K562 (cell line): ENCODE measurements at regions not wholly inside any gene's neighbourhood (a gene's known extent, or its start where the extent isn't known, plus 50 kb on each side); places are given as distances from the start of the nearest gene placed in this dataset.

Experiments used
- ATAC-seq: fragments of 200-7000 bp; cut with Tn5 transposase; 3 replicates; pipeline ENCODE4 v1.9.1; 2020; ENCODE audit warnings: moderate library complexity
- BruUV-seq: library from RNA; stranded (reverse); fragments of 400-500 nt; replicated peaks from 2 replicates; lab custom pipeline; 2021; lab: Mats Ljungman, UMichigan
- CTCF ChIA-PET: fragments of 300-600 bp; formaldehyde crosslinking; extraction: SDS; loops from one replicate; lab custom pipeline; 2021; ENCODE audit warnings: low intra/inter-chr PET ratio; lab: Yijun Ruan, JAX
- POLR2A ChIA-PET: fragments of 300-600, 350-650 bp; sonication (Branson Sonifier 250); formaldehyde crosslinking; extraction: SDS; loops from one replicate; lab custom pipeline; 2021; ENCODE audit warnings: antibody characterized with exemption, inconsistent platforms; lab: Yijun Ruan, JAX
- DNase-seq, 4 experiments: peaks; one replicate each; pipeline versions ENCODE4 v3.0.0 to v3.0.0-alpha.2; 2011 to 2018; ENCODE audit warnings: low spot score in 3 of 4, mixed read lengths in 3 of 4; ENCODE audit errors: extremely low read depth in 1 of 4
- FAIRE-seq: peaks from 2 replicates; lab custom pipeline; 2011; peaks lifted over from hg19 to GRCh38; lab: Jason Lieb, UNC
- H2AFZ ChIP-seq: 2 replicates; pipeline ENCODE4 v1.6.0; 2011; ENCODE audit warnings: low read depth, low read length, control low read depth, inconsistent platforms
- H3K27ac ChIP-seq: fragments of 200-600 bp; 3 replicates; pipeline ENCODE4 v1.8.0; 2011; ENCODE audit warnings: low read depth, mild to moderate bottlenecking, control low read depth, inconsistent platforms, low read length, moderate library complexity, mixed read lengths; ENCODE audit errors: extremely low read depth
- H3K27me3 ChIP-seq, 2 experiments: fragments of 300-600 bp in 1 of 2; 2 replicates in 1 of 2; 3 replicates in 1 of 2; pipeline versions ENCODE4 v1.6.0 to v1.8.0; 2011; ENCODE audit warnings: inconsistent platforms in 2 of 2, low read length in 2 of 2, mild to moderate bottlenecking in 1 of 2, mixed read lengths in 1 of 2, moderate library complexity in 1 of 2; ENCODE audit not compliant: control insufficient read depth in 2 of 2, insufficient read depth in 2 of 2
- H3K36me3 ChIP-seq: fragments of 300-600 bp; 3 replicates; pipeline ENCODE4 v1.8.0; 2011; ENCODE audit warnings: mild to moderate bottlenecking, low read length, inconsistent platforms; ENCODE audit not compliant: control insufficient read depth, insufficient read depth
- H3K4me1 ChIP-seq, 2 experiments: fragments of 200-600 bp in 1 of 2; replicated peaks in 1 of 2; 2 replicates in 1 of 2; 3 replicates in 1 of 2; pipeline versions ENCODE4 v1.5.1 to v1.8.0; 2011; ENCODE audit warnings: inconsistent platforms in 2 of 2, low read length in 2 of 2, mild to moderate bottlenecking in 1 of 2, mixed read lengths in 1 of 2, moderate library complexity in 1 of 2; ENCODE audit not compliant: control insufficient read depth in 2 of 2, insufficient read depth in 2 of 2
- H3K4me2 ChIP-seq: 2 replicates; pipeline ENCODE4 v1.6.1; 2011; ENCODE audit warnings: low read length, control low read depth, inconsistent platforms, mixed read lengths; ENCODE audit not compliant: insufficient read depth
- H3K4me3 ChIP-seq: fragments of 200-600 bp; sonication (generic), shearing (Covaris generic); 2 replicates; pipeline ENCODE4 v1.5.1; 2016; ENCODE audit warnings: control low read depth, inconsistent platforms
- H3K79me2 ChIP-seq: fragments of 200-600 bp; 3 replicates; pipeline ENCODE4 v1.8.0; 2011; ENCODE audit warnings: low read length, inconsistent platforms; ENCODE audit not compliant: control insufficient read depth, insufficient read depth
- H3K9ac ChIP-seq, 2 experiments: 2 replicates each; pipeline versions ENCODE4 v1.6.0 to v1.6.1; 2011; ENCODE audit warnings: low read depth in 2 of 2, low read length in 2 of 2, control low read depth in 1 of 2, inconsistent platforms in 1 of 2, mild to moderate bottlenecking in 1 of 2, mixed read lengths in 1 of 2; ENCODE audit not compliant: insufficient read depth in 1 of 2
- H3K9me1 ChIP-seq: one replicate; pipeline ENCODE4 v1.6.0; 2011; ENCODE audit warnings: inconsistent platforms, mild to moderate bottlenecking, low read length, moderate library complexity; ENCODE audit not compliant: control insufficient read depth, insufficient read depth
- H3K9me3 ChIP-seq: replicated peaks from 2 replicates; pipeline ENCODE4 v1.5.1; 2011; ENCODE audit warnings: low read depth, low read length, inconsistent platforms; ENCODE audit not compliant: control insufficient read depth, insufficient read depth
- H4K20me1 ChIP-seq: replicated peaks from 2 replicates; pipeline ENCODE4 v1.6.1; 2011; ENCODE audit warnings: low read length, inconsistent platforms, mixed read lengths; ENCODE audit not compliant: control insufficient read depth, insufficient read depth
- ADNP ChIP-seq: fragments of 200-800 bp; sonication (Bioruptor generic); IDR thresholded peaks from 2 replicates; pipeline ENCODE4 v1.6.1; 2016; ENCODE audit warnings: missing genetic modification characterization, missing compliant biosample characterization
- CEBPG ChIP-seq, 3 experiments: fragments of 200-800 bp in 1 of 3; sonication (Bioruptor generic) in 1 of 3; sonication (generic) in 1 of 3; formaldehyde crosslinking in 1 of 3; IDR thresholded peaks in 2 of 3; conservative IDR thresholded peaks in 1 of 3; 2 replicates each; pipeline versions ENCODE4 v1.6.1 to v1.8.0; 2016 to 2022; ENCODE audit warnings: missing compliant biosample characterization in 2 of 3, missing genetic modification characterization in 2 of 3, mild to moderate bottlenecking in 1 of 3, missing genetic modification reagents in 1 of 3
- CHD4 ChIP-seq: fragments of 200-600 bp; sonication (generic); IDR thresholded peaks from 3 replicates; pipeline ENCODE4 v1.6.1; 2012; ENCODE audit warnings: low read depth, mild to moderate bottlenecking, mixed read lengths, low read length, inconsistent platforms; ENCODE audit not compliant: insufficient read depth, insufficient replicate concordance, poor library complexity, severe bottlenecking
- CXXC5 ChIP-seq: fragments of 250-450 bp; sonication (Bioruptor Pico); IDR thresholded peaks from 2 replicates; pipeline ENCODE4 v1.8.0; 2022; ENCODE audit warnings: inconsistent platforms, mild to moderate bottlenecking, moderate library complexity
- E2F1 ChIP-seq: sonication (generic); formaldehyde crosslinking; IDR thresholded peaks from 2 replicates; pipeline ENCODE4 v1.8.1; 2023; ENCODE audit warnings: mild to moderate bottlenecking, missing genetic modification reagents, moderate library complexity
- ETV5 ChIP-seq: sonication (generic); formaldehyde crosslinking; IDR thresholded peaks from 2 replicates; pipeline ENCODE4 v1.4.0; 2020; ENCODE audit warnings: low read depth, mild to moderate bottlenecking, missing genetic modification reagents
- EZH2 ChIP-seq: IDR thresholded peaks from 2 replicates; pipeline ENCODE4 v1.6.1; 2012; ENCODE audit warnings: low read depth, mild to moderate bottlenecking, inconsistent platforms, low read length, borderline replicate concordance
- GATAD2B ChIP-seq: fragments of 450-650 bp; IDR thresholded peaks from 2 replicates; pipeline ENCODE4 v1.6.1; 2017; ENCODE audit warnings: mild to moderate bottlenecking, borderline replicate concordance
- JUNB ChIP-seq: fragments of 450-650 bp; formaldehyde crosslinking; conservative IDR thresholded peaks from 2 replicates; pipeline ENCODE4 v1.4.0; 2020; ENCODE audit warnings: mild to moderate bottlenecking
- PHF21A ChIP-seq: fragments of 450-650 bp; IDR thresholded peaks from 2 replicates; pipeline ENCODE4 v1.6.1; 2017; ENCODE audit warnings: low read depth, borderline replicate concordance
- POLR2A ChIP-seq: fragments of 450-650 bp; conservative IDR thresholded peaks from 2 replicates; pipeline ENCODE4 v1.6.1; 2016
- PRPF4 ChIP-seq: fragments of 200-400 bp; formaldehyde crosslinking; IDR thresholded peaks from one replicate; pipeline ENCODE4 v1.6.1; 2017; ENCODE audit warnings: low read length, low read depth, mild to moderate bottlenecking; ENCODE audit not compliant: insufficient read depth, poor library complexity, severe bottlenecking
- RAD51 ChIP-seq: fragments of 450-650 bp; IDR thresholded peaks from 2 replicates; pipeline ENCODE4 v1.7.1; 2016; ENCODE audit warnings: low read depth, mild to moderate bottlenecking, borderline replicate concordance
- RBM25 ChIP-seq: fragments of 200-400 bp; formaldehyde crosslinking; IDR thresholded peaks from 2 replicates; pipeline ENCODE4 v1.6.1; 2018; ENCODE audit warnings: low read length, low read depth, moderate library complexity; ENCODE audit not compliant: severe bottlenecking
- U2AF1 ChIP-seq: fragments of 200-400 bp; formaldehyde crosslinking; optimal IDR thresholded peaks from 2 replicates; pipeline ENCODE3; 2017; ENCODE audit warnings: mild to moderate bottlenecking, low read depth, low read length, moderate library complexity
- ZBED1 ChIP-seq: IDR thresholded peaks from 2 replicates; pipeline ENCODE4 v1.6.1; 2014
- ZNF143 ChIP-seq: sonication (generic); formaldehyde crosslinking; IDR thresholded peaks from 2 replicates; pipeline ENCODE4 v1.9.0; 2022; ENCODE audit warnings: mild to moderate bottlenecking, missing genetic modification reagents
- ZNF444 ChIP-seq: fragments of 250-450 bp; sonication (Bioruptor Pico); IDR thresholded peaks from 2 replicates; pipeline ENCODE4 v1.4.0; 2020; ENCODE audit warnings: mild to moderate bottlenecking, moderate library complexity
- WGBS: fragments of 100-300 bp; shearing (Covaris generic); methylation state at CpG from one replicate; pipeline ENCODE4 v1.1.6; 2016; ENCODE audit warnings: low coverage, mixed read lengths; ENCODE audit not compliant: insufficient coverage; ENCODE audit errors: missing lambda C conversion rate; 5-methylcytosine and 5-hydroxymethylcytosine counted together
- in situ Hi-C: fragments of 300-500 bp; cut with MboI; formaldehyde crosslinking; loops from 4 replicates; pipeline ENCODE4 v1.15.0; 2018; ENCODE audit warnings: inconsistent platforms, mixed read lengths
- intact Hi-C: fragments of 100-400 bp; cut with micrococcal nuclease; formaldehyde crosslinking; loops from 2 replicates; pipeline ENCODE4 v1.14.2; 2022

- TF ChIP-seq POLR2A (no peak), ZNF444 (CRISPR knock-in tag) (no peak)
Observed at GRCh38 chr2:11051280-11051679, 104.0 kb upstream of the SLC66A3 start (continued).

GRCh38 chr2:11053546-11053945 is 101.7 kb upstream of the SLC66A3 start:
- intact Hi-C loops, result no loop called here
- Histone ChIP-seq H3K4me3 (no peak overlapping the region), H3K9ac (no peak overlapping the region), H4K20me1 (no peaks in the 10 kb centered on the region), H3K27ac (no peak overlapping the region), H3K27me3 (peaks cover 22 to 45% of the 10 kb centered on the region in 2 experiments; a peak in 4 of 5 replicates), H3K36me3 (no peaks in the 10 kb centered on the region), H3K9me1 (no peaks in the 10 kb centered on the region), H3K9me3 (no peaks in the 10 kb centered on the region), H3K79me2 (no peaks in the 10 kb centered on the region), H3K4me2 (no peak overlapping the region), H2AFZ (no peak overlapping the region), H3K4me1 (no peaks in the 10 kb centered on the region)
- ChIA-PET POLR2A (interaction anchor here (0.5 to 1.2 kb wide), 2 partner anchors 484 to 1389 kb away, joined by 3 read pairs; no protein-coding TSS in a partner anchor), CTCF (no interaction called here)
- BruUV-seq, result no TSS peak
- TF ChIP-seq CEBPG (CRISPR knock-in tag; IDR thresholded peaks at IDR 0.05), result no peak
- no peak for TF ChIP-seq CEBPG (tag; conservative IDR thresholded peaks at IDR 0.05 in 1 of 2, IDR thresholded peaks at IDR 0.05 in 1 of 2)
- no peak for TF ChIP-seq JUNB (CRISPR knock-in tag)
- TF ChIP-seq ADNP (tag), result no peak
- TF ChIP-seq CHD4, result no peak
- TF ChIP-seq RAD51, result no peak
- TF ChIP-seq EZH2, result no peak
- TF ChIP-seq ETV5 (CRISPR knock-in tag), result no peak
- TF ChIP-seq PHF21A, result no peak
- TF ChIP-seq GATAD2B, result no peak
- TF ChIP-seq PRPF4, result no peak
- no peak for TF ChIP-seq CXXC5 (CRISPR knock-in tag)
- TF ChIP-seq E2F1 (CRISPR knock-in tag), result no peak
- no peak for TF ChIP-seq ZNF143
- no peak for TF ChIP-seq U2AF1
- no peak for TF ChIP-seq RBM25
- no peak for TF ChIP-seq ZBED1
- DNase-seq (no peak), FAIRE-seq (no peak), ATAC-seq (no peak)
- 0% methylated on average over 12 of the region's 12 CpGs for WGBS
- in situ Hi-C loops, result no loop called here
